ENCODE measurements at regions not wholly inside any gene's neighbourhood (a gene's known extent, or its start where the extent isn't known, plus 50 kb on each side); places are given as distances from the start of the nearest gene placed in this dataset.
"Not testable (repeated sequence)": the region's sequence is repeated elsewhere in the genome, so short reads cannot be mapped to it uniquely, and the experiment has no call there.

DNA sequence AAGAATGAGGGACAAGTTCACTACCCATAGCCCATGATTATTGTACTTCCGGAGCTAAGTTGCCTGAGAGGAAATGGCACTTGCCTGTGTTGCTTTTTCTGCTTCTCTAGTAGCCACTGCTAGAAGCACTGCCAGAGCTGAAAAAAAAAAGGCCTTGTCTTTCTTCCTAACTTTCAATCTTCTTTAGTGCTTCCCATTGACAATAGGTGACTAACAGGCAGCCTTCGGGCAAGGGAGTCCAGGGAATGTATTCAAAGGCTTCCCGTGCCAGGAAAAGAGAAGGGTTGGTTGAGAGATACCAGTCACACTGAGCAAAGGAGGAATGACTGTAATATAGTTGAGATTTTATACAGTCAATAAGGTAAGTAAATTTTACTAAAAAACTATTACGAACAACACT is 242.0 kb downstream of the CALCRL start:
- no peak for DNase-seq

DNA sequence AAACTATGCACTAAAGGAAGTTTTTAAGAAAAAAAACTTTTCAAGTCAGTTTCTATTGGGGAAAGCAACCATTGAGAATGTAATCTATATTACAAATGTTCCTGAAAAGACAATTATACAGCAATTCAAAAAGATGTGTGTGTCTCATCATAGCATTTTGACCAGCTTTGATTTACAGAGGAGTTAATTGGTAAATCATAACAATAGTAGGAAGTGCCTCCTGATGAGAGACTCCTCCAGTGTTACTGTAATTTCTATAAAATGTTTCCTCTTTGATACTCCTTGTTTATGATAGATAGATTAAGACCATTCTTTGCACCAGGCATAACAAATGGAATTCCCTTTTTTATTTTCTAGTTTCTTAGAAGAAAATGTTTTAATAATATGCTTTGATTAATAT is 249.9 kb downstream of the CALCRL start:
- DNase-seq = no peak

- no peak for DNase-seq
Measured at GRCh38 chr2:187194049-187194448, 254.0 kb downstream of the CALCRL start.

DNA sequence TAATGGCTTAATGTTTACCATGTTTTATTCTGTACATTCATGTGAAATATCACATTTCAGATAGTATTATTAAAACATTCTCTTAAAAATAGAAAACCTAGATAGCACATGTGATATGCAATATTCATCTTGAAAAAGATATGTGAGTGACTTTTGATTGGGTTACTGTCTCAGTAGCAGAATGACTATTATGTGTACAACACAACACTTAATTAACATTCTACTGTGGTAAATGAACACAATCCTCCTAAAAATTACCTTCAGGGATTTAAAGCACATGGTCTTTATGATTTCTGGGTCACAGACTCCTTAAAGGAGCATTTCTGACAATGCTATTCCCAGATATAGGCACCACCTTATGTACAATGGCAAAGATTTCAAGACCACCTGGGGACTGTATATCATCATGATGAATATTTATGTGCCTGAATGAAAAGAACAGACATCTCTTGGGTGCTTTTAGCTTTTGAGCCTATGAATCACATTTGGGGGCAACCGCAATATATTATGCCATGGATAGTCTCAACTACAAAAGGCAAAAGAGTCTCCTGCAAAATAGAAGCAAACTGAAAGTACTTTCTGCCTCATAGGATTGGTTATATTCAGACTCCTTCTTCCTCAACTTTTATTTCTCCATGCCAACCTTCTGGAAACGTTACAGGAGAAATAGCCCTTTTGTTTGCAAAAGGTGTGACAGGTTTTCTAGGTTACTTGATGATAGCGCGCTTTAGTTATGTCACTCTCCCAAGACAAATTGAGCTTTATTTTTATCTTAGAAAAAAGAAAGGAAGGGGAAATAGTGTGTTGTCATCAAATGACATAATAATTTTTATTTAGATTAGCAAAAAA is 259.0 kb downstream of the CALCRL start:
- no peak for DNase-seq

GRCh38 chr2:187187519-187187918 is 260.5 kb downstream of the CALCRL start:
- peak; percentile 11 to 59 (median 23) for DNase-seq

GRCh38 chr2:187180529-187180928 is 267.5 kb downstream of the CALCRL start:
- no peak for DNase-seq

DNA sequence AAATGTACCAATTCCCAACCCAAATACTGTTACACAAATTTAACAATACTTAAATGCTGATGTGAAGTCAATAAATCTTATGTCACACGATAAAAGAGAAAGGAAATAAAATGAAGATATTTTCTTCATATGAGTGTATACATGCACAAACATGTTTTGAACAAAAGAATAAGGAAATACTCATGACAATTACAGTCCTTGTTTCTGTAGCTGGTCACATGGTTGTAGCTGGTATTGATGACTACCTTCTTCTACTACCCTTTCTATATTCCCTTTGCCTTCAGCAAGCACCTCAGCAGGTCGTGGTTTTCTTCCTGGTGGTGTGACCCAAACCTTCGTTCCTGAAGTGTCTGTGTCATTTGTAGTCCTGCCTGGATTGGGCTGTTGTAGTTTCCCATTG is 269.2 kb downstream of the CALCRL start:
- DNase-seq = not testable (repeated sequence)

- no peak for DNase-seq
Measured at GRCh38 chr2:187177253-187177652, 270.8 kb downstream of the CALCRL start.

DNA sequence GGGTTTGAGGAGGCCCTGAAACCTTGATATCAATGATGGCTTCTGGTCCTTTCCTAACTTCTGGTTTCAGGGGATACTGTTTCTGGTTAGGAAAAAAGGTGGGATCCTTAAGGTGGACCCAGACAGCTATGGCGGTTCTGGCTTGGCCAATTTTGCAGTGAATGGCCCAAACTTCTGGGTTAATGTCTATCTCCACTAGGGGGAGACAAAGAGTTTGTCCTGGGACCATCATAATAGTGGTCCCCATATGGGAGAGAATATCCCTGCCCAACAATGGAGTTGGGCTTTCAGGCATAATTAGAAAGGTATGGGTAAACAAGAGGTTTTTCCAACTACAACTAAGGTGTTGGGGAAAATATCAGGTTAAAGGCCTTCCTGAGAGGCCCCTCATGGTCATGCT is 273.5 kb downstream of the CALCRL start:
- DNase-seq = no peak

DNA sequence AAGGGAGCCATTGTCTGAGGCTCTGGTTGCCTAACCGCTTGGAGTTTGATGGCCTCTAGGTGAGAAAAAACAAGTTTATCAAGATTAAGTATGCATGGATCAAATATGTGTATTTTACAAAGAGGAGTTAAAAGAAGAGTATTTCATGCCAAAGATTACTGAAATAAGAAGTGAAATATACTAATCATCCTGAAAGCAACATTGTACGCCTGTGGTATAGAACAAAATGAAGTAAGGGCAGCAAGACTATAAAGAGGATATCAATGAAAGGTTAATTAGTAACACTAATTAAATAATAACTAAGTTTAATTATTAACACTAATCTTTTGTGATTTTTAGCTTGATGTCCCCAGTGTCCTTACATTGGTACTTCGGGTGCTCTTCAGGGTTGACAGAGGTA is 276.7 kb downstream of the CALCRL start:
- no peak for DNase-seq

DNA sequence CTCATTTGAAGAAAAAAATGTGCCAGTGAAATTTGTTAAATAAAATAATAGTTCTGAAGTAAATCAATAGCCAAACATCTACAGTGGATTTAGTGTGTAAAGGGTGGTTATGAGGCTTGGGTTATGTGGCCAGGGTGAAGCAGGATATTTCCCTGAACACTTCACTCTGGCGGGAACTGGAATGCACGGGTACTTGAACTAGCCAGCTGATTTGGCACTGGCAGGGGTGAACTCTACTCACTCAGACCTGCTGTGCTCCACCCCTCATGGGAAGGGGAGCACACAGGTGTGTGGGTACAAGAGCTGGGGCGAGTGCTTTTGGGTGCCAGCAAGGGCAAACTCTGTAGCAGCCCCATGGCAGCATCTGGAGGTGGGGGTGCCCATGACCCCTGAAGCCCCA is 278.2 kb downstream of the CALCRL start:
- no peak for DNase-seq

DNA sequence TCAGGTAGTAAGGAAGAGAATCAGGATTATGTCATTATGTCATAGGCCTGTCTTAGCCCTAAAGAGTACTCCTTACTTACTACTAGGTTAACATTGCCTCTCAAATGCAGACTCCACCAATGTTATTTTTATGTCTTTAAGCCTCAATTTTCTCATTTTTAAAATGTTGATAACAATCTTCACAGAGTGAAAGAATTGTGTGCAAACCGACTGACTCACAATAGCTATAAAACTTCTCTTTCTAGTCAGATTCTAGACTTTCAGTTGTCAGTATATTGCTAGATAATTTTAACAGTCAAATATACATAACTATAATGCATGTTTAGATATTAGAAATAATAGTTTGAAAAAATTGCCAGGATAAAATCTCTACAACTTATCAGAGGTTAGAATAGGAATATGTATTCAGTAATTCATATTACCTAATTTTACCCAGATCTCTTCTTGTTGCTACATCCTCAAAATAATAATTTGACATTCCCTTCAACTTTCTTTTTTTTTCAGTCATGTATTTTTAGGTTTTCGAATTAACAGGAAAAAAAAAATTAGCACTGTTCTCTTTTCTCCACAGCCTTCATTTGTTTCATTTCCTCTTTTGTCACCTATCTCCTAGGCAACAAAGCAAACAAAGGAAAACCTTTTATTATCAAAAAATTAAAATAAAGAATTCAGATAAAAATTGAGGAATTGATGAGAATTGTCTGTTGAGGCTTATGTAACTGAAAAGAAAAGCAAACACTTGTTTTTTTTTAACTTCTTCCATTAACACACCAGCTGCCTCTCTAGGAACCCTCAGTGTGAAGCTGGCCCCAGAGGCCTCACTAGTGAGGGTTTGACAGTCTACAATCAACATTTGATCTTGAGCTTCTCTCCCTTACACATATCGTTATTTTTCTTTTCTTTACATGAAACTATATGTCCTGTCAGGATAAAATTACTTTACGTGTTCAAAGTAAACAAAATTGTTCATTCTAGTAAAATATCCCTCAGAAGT is 279.0 kb downstream of the CALCRL start:
- peak in 2 of 3 donors; percentile 17 to 32 for DNase-seq

DNA sequence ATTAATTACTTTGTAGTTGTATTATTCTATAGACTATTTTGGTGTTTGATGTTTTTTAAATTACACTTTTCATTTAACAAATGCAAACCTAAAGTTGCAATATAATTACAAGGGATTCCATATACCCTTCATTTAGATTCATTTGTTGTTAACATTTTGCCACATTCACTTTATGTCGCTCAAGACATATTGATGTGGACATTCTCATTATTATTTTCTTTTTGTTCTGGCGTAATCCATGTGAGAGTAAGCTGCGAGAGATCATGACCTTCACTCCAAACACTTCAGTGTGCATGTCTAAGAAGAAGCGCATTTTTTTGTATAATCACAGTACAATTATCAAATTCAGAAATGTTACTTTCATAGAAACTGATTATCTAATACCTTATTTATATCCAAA is 280.6 kb downstream of the CALCRL start:
- DNase-seq = no peak

- no peak for DNase-seq
Measured at GRCh38 chr2:187165936-187166610, 282.0 kb downstream of the CALCRL start.

GRCh38 chr2:187158452-187158851 is 289.6 kb downstream of the CALCRL start:
- no peak for DNase-seq

DNA sequence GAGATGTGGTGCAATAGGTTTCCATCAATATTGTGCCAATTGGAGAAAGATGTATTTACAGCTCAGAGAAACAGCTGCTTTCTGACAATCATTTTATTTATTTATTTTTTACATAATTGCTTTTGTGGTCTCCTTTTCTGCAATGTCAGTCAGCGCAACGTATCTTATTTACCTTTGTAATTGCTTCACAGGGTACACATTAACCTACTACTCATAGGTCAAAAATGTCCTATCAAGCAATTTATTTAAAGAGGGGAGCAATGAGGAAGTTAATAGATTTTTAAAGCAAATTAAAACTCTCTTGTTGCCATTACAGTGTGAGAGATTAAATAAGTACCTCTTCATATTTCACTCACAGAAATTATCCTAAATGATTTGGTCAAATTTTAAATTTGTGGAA is 291.0 kb downstream of the CALCRL start:
- DNase-seq = no peak

- DNase-seq = no peak
Measured at GRCh38 chr2:187155476-187155875, 292.6 kb downstream of the CALCRL start.

DNA sequence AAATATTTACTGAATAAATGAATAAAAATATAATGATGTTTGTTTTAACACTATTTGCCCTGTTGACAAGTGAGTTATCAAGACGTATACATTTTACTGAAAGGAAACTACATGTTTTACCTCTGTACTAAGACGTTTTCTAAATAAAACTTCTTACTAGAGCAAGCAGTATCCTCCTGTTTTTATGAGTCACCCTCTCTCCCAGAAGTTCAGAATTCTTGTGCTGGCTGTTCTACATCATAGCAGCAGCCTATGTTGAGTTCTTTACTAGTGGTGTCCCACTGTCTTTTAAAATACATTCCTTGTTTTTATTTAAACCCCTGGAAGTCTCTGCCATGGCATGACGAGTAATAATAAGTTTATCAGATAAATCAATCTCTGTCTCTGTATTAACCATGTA is 297.4 kb downstream of the CALCRL start:
- no peak for DNase-seq

DNA sequence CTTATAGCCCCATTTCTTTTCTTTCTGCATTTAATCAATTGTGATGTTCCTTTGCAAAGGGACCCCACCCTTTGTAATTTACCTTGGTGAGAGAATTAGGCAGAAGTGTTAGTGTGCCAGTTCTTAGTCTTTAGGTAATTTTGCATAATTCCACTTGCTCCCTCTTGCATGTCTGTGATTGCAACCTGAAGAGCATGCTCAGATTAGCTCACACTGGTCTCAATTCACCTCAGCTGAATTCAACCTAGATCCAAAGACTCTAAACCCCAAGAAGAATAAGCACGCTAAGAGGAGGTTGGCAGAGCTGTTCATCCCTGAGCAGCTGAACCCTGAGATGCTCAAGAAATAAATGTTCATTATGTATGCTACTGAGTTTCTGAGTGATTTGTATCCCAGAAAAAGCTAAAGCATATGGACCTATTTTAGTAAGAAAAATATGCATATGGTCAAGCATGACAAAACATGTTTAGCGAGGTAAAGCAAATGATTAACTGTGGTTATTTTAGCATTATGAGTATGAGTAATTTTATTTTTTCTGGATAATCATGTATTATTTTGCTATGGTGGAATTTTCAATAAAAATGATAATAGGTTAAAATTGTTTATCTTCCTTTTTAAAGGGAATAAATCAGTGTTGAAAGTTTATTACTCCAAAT is 299.2 kb upstream of the ZSWIM2 start:
- DNase-seq = peak in 1 of 3 donors; percentile 16

DNA sequence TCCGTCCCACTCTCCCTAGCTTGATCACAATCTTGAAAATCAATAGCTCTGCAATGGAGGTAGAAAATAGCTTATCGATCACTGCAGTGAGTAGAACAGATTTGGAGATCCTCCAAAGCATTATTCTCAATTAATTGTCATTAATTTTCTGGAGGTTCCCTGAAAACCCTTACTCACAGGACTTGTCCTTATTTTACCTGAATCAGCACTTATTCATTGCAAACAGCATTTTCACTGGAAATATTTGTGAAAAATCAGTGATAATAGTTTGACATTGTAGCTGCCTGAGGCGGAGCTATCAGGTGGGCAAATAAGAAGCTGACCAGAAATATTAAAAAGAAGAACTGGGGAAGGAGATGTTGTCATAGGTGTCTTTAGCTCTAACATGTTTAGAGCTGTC is 294.6 kb upstream of the ZSWIM2 start:
- no peak for DNase-seq

- DNase-seq = no peak
Measured at GRCh38 chr2:187139469-187139868, 290.5 kb upstream of the ZSWIM2 start.

GRCh38 chr2:187138265-187138664 is 289.3 kb upstream of the ZSWIM2 start:
- peak in 2 of 3 donors; percentile 53 to 84 for DNase-seq

Measured in muscle of back (tissue), 3 donors.